ENCODE measurements at regions not wholly inside any gene's neighbourhood (a gene's known extent, or its start where the extent isn't known, plus 50 kb on each side); places are given as distances from the start of the nearest gene placed in this dataset.

- peak; percentile 93 for TF ChIP-seq POLR2AphosphoS5 (IDR thresholded peaks at IDR 0.05)
- TF ChIP-seq EZH2 (IDR thresholded peaks at IDR 0.05; ENCODE audit: borderline replicate concordance, insufficient read depth, low read length, poor library complexity, severe bottlenecking): no peak
- TF ChIP-seq CTCF (IDR thresholded peaks at IDR 0.05; ENCODE audit: poor library complexity, severe bottlenecking): no peak
- TF ChIP-seq MXI1 (conservative IDR thresholded peaks at IDR 0.05; ENCODE audit: poor library complexity, severe bottlenecking): no peak
- peak; percentile 40 for TF ChIP-seq TAF1 (IDR thresholded peaks at IDR 0.05; ENCODE audit: low read depth)
- peak; percentile 97 for TF ChIP-seq EP300 (conservative IDR thresholded peaks at IDR 0.05; ENCODE audit: poor library complexity, severe bottlenecking)
- TF ChIP-seq, protein P1, sequence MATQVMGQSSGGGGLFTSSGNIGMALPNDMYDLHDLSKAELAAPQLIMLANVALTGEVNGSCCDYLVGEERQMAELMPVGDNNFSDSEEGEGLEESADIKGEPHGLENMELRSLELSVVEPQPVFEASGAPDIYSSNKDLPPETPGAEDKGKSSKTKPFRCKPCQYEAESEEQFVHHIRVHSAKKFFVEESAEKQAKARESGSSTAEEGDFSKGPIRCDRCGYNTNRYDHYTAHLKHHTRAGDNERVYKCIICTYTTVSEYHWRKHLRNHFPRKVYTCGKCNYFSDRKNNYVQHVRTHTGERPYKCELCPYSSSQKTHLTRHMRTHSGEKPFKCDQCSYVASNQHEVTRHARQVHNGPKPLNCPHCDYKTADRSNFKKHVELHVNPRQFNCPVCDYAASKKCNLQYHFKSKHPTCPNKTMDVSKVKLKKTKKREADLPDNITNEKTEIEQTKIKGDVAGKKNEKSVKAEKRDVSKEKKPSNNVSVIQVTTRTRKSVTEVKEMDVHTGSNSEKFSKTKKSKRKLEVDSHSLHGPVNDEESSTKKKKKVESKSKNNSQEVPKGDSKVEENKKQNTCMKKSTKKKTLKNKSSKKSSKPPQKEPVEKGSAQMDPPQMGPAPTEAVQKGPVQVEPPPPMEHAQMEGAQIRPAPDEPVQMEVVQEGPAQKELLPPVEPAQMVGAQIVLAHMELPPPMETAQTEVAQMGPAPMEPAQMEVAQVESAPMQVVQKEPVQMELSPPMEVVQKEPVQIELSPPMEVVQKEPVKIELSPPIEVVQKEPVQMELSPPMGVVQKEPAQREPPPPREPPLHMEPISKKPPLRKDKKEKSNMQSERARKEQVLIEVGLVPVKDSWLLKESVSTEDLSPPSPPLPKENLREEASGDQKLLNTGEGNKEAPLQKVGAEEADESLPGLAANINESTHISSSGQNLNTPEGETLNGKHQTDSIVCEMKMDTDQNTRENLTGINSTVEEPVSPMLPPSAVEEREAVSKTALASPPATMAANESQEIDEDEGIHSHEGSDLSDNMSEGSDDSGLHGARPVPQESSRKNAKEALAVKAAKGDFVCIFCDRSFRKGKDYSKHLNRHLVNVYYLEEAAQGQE (IDR thresholded peaks at IDR 0.05; ENCODE audit: borderline replicate concordance): peak; percentile 64
These were observed 218.6 kb upstream of the ZFP64 start for GRCh38 chr20:52410182-52410647.
